CD14-positive monocyte (primary cell): ENCODE measurements at regions not wholly inside any gene's neighbourhood (a gene's known extent, or its start where the extent isn't known, plus 50 kb on each side); places are given as distances from the start of the nearest gene placed in this dataset.

Experiments
- DNase-seq, 3 donors: peaks; one replicate each; pipeline ENCODE4 v3.0.0-alpha.2; 2011 to 2022
- H2AFZ ChIP-seq: 2 replicates; pipeline ENCODE4 v1.6.0; 2012; ENCODE audit warnings: mild to moderate bottlenecking, low read depth, low read length, inconsistent platforms; ENCODE audit not compliant: insufficient read depth, poor library complexity, severe bottlenecking
- H3K27ac ChIP-seq, 2 donors: 1 replicate in 1 of 2; 2 replicates in 1 of 2; pipeline ENCODE4 v1.5.1; 2012 to 2013; ENCODE audit warnings: low read length in 2 of 2, control low read depth in 1 of 2, inconsistent platforms in 1 of 2, low read depth in 1 of 2, mild to moderate bottlenecking in 1 of 2
- H3K27me3 ChIP-seq, 2 donors: one replicate each; pipeline versions ENCODE4 v1.6.0 to v1.6.1; 2011 to 2013; ENCODE audit warnings: low read length in 2 of 2; ENCODE audit not compliant: control insufficient read depth in 2 of 2, insufficient read depth in 2 of 2
- H3K36me3 ChIP-seq, 2 donors: replicated peaks in 1 of 2; 1 replicate in 1 of 2; 2 replicates in 1 of 2; pipeline versions ENCODE4 v1.5.1 to v1.6.1; 2012 to 2013; ENCODE audit warnings: low read length in 2 of 2, control low read depth in 1 of 2, inconsistent platforms in 1 of 2, mild to moderate bottlenecking in 1 of 2; ENCODE audit not compliant: insufficient read depth in 2 of 2, control insufficient read depth in 1 of 2
- H3K4me1 ChIP-seq, 2 donors: 1 replicate in 1 of 2; 2 replicates in 1 of 2; pipeline versions ENCODE4 v1.5.1 to v1.6.1; 2012 to 2013; ENCODE audit warnings: low read length in 2 of 2, control low read depth in 1 of 2, inconsistent platforms in 1 of 2, mild to moderate bottlenecking in 1 of 2, moderate library complexity in 1 of 2; ENCODE audit not compliant: insufficient read depth in 2 of 2, control insufficient read depth in 1 of 2
- H3K4me2 ChIP-seq: replicated peaks from 2 replicates; pipeline ENCODE3; 2012; ENCODE audit warnings: low read length, moderate library complexity, mild to moderate bottlenecking; ENCODE audit not compliant: poor library complexity, severe bottlenecking; ENCODE audit errors: extremely low read depth
- H3K4me3 ChIP-seq, 3 experiments: fragments of 200-600 bp in 1 of 3; sonication (generic) in 1 of 3; replicated peaks in 1 of 3; 1 replicate in 2 of 3; 2 replicates in 1 of 3; pipeline ENCODE4 v1.5.1; 2011 to 2013; ENCODE audit warnings: low read length in 3 of 3, mild to moderate bottlenecking in 3 of 3, control low read depth in 2 of 3, low read depth in 2 of 3, inconsistent platforms in 1 of 3, moderate library complexity in 1 of 3
- H3K79me2 ChIP-seq: 2 replicates; pipeline ENCODE4 v1.6.0; 2012; ENCODE audit warnings: mild to moderate bottlenecking, control low read depth, inconsistent platforms, low read length, moderate library complexity; ENCODE audit not compliant: insufficient read depth
- H3K9ac ChIP-seq: 2 replicates; pipeline ENCODE4 v1.6.0; 2017; ENCODE audit warnings: low read length, mild to moderate bottlenecking; ENCODE audit not compliant: insufficient read depth, poor library complexity, severe bottlenecking
- H3K9me3 ChIP-seq, 2 donors: replicated peaks in 1 of 2; 1 replicate in 1 of 2; 2 replicates in 1 of 2; pipeline versions ENCODE4 v1.5.1 to v1.6.1; 2012 to 2013; ENCODE audit warnings: low read length in 2 of 2, control low read depth in 1 of 2; ENCODE audit not compliant: control insufficient read depth in 1 of 2, insufficient read depth in 1 of 2
- H4K20me1 ChIP-seq: 2 replicates; pipeline ENCODE4 v1.6.0; 2012; ENCODE audit warnings: mild to moderate bottlenecking, low read length, control low read depth, moderate library complexity; ENCODE audit not compliant: insufficient read depth
- H3K27ac Mint-ChIP-seq, 7 donors: one replicate each; pipeline ENCODE4 v1.8.0; 2020; ENCODE audit warnings: mild to moderate bottlenecking in 7 of 7, mixed read lengths in 7 of 7, moderate library complexity in 6 of 7, inconsistent platforms in 2 of 7
- H3K27me3 Mint-ChIP-seq, 3 donors: one replicate each; pipeline ENCODE4 v1.8.0; 2021 to 2022; ENCODE audit warnings: low read depth in 3 of 3, mild to moderate bottlenecking in 3 of 3, mixed read lengths in 3 of 3, moderate library complexity in 3 of 3, inconsistent platforms in 1 of 3
- H3K36me3 Mint-ChIP-seq, 2 donors: one replicate each; pipeline ENCODE4 v1.8.0; 2020; ENCODE audit warnings: mixed read lengths in 2 of 2, inconsistent platforms in 1 of 2, mild to moderate bottlenecking in 1 of 2
- H3K4me1 Mint-ChIP-seq: one replicate; pipeline ENCODE4 v1.8.0; 2020; ENCODE audit warnings: mild to moderate bottlenecking, mixed read lengths
- H3K4me3 Mint-ChIP-seq, 2 donors: one replicate each; pipeline ENCODE4 v1.8.0; 2020; ENCODE audit warnings: mild to moderate bottlenecking in 2 of 2, mixed read lengths in 2 of 2, moderate library complexity in 1 of 2
- H3K9me3 Mint-ChIP-seq, 7 donors: one replicate each; pipeline ENCODE4 v1.8.0; 2020 to 2022; ENCODE audit warnings: mixed read lengths in 7 of 7, mild to moderate bottlenecking in 6 of 7, moderate library complexity in 6 of 7, inconsistent platforms in 2 of 7
- WGBS: methylation state at CpG from one replicate; pipeline ENCODE4 v1.1.5; 2013; ENCODE audit warnings: missing lambda C conversion rate; ENCODE audit not compliant: insufficient coverage; 5-methylcytosine and 5-hydroxymethylcytosine counted together
- intact Hi-C, 2 donors: fragments of 100-400 bp; cut with micrococcal nuclease; formaldehyde crosslinking; loops; one replicate each; pipeline versions ENCODE4 v1.15.0 to v1.15.1; 2023
- TF ChIP-seq, protein P1 (sequence below): fragments of 200-600 bp; IDR thresholded peaks from one replicate; pipeline ENCODE4 v1.8.0; 2022; ENCODE audit warnings: antibody characterized with exemption, mild to moderate bottlenecking

GRCh38 chr17:79461041-79461440 is 149.8 kb downstream of the RBFOX3 start:
- Mint-ChIP-seq H3K4me3 (no peak overlapping the region), H3K36me3 (no peaks in the 10 kb centered on the region), H3K27ac (no peak overlapping the region), H3K4me1 (no peaks in the 10 kb centered on the region), H3K9me3 (peaks cover 0 to 2% (median 0%) of the 10 kb centered on the region in 7 donors), H3K27me3 (peaks cover 2 to 10% (median 2%) of the 10 kb centered on the region in 3 donors)
- DNase-seq = no peak
- intact Hi-C loops = no loop called here
- WGBS = no CpG with 5 or more reads among the region's 2 CpGs
- no peaks in the 10 kb centered on the region for H3K27me3 ChIP-seq
- no peak overlapping the region for H3K27ac ChIP-seq
- no peaks in the 10 kb centered on the region for H3K9me3 ChIP-seq
- H3K4me1 ChIP-seq = no peaks in the 10 kb centered on the region
- H3K36me3 ChIP-seq = no peaks in the 10 kb centered on the region
- no peak overlapping the region for H3K4me2 ChIP-seq
- TF ChIP-seq, protein P1, sequence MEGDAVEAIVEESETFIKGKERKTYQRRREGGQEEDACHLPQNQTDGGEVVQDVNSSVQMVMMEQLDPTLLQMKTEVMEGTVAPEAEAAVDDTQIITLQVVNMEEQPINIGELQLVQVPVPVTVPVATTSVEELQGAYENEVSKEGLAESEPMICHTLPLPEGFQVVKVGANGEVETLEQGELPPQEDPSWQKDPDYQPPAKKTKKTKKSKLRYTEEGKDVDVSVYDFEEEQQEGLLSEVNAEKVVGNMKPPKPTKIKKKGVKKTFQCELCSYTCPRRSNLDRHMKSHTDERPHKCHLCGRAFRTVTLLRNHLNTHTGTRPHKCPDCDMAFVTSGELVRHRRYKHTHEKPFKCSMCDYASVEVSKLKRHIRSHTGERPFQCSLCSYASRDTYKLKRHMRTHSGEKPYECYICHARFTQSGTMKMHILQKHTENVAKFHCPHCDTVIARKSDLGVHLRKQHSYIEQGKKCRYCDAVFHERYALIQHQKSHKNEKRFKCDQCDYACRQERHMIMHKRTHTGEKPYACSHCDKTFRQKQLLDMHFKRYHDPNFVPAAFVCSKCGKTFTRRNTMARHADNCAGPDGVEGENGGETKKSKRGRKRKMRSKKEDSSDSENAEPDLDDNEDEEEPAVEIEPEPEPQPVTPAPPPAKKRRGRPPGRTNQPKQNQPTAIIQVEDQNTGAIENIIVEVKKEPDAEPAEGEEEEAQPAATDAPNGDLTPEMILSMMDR = no peak
- H4K20me1 ChIP-seq = no peaks in the 10 kb centered on the region
- no peak overlapping the region for H3K9ac ChIP-seq
- H3K4me3 ChIP-seq = no peak overlapping the region
- no peaks in the 10 kb centered on the region for H3K79me2 ChIP-seq
- no peak overlapping the region for H2AFZ ChIP-seq

DNA sequence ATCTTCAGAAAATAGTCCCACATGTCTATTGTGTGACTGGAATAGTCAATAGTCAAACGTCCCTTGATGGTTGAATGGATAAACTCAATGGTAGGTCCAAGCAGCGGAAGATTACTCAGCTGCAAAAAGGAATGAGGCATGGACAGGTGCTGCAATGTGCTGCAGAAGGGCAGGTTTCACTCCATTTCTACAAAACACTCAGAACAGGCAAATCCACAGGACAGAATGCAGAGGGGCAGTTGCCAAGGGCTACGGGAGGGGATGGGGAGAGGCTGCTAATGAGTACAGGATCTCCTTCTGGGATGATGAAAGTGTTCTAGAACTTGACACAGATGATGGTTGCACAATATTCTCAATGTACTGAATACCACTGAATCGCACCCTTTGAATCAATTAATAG is 151.0 kb downstream of the RBFOX3 start:
- no peaks in the 10 kb centered on the region for H3K36me3 Mint-ChIP-seq
- H3K9me3 ChIP-seq = no peaks in the 10 kb centered on the region
- no peak overlapping the region for H3K27ac ChIP-seq
- H3K4me1 ChIP-seq = no peaks in the 10 kb centered on the region
- H3K27ac Mint-ChIP-seq = no peak overlapping the region
- no peak for DNase-seq
- no peaks in the 10 kb centered on the region for H4K20me1 ChIP-seq
- H3K4me1 Mint-ChIP-seq = no peaks in the 10 kb centered on the region
- H3K9me3 Mint-ChIP-seq = peaks cover 0 to 2% (median 0%) of the 10 kb centered on the region in 7 donors
- peaks cover 2 to 4% (median 2%) of the 10 kb centered on the region in 3 donors for H3K27me3 Mint-ChIP-seq
- no peak overlapping the region for H3K9ac ChIP-seq
- intact Hi-C loops = no loop called here
- no peak overlapping the region for H3K4me2 ChIP-seq
- WGBS = no CpG with 5 or more reads among the region's 4 CpGs
- no peak overlapping the region for H2AFZ ChIP-seq
- H3K36me3 ChIP-seq = no peaks in the 10 kb centered on the region
- H3K4me3 ChIP-seq = no peak overlapping the region
- H3K27me3 ChIP-seq = no peaks in the 10 kb centered on the region
- TF ChIP-seq, protein P1 = no peak
- no peaks in the 10 kb centered on the region for H3K79me2 ChIP-seq
- no peak overlapping the region for H3K4me3 Mint-ChIP-seq
